NCI-H1092 treated with DMSO at 0.1 percent for 48 hours (cell line): ENCODE measurements at regions not wholly inside any gene's neighbourhood (a gene's known extent, or its start where the extent isn't known, plus 50 kb on each side); places are given as distances from the start of the nearest gene placed in this dataset.
A peak's percentile ranks its signal among the peaks of the same experiment; 100 is the strongest.
"Not testable (repeated sequence)": the region's sequence is repeated elsewhere in the genome, so short reads cannot be mapped to it uniquely, and the experiment has no call there.

ENCODE experiments used
- DNase-seq: peaks from one replicate; lab custom pipeline; 2025; lab: John Stamatoyannopoulos, UW

- DNase-seq, result no peak
Measured at GRCh38 chr4:135434936-135435335, 1233.3 kb upstream of the PABPC4L start.

GRCh38 chr4:135429528-135429927, 1227.9 kb upstream of the PABPC4L start:
- DNase-seq, result no peak

- DNase-seq, result peak; percentile 2
Measured at GRCh38 chr4:135418353-135418752, 1216.8 kb upstream of the PABPC4L start.

GRCh38 chr4:135412213-135412612, 1210.6 kb upstream of the PABPC4L start:
- no peak for DNase-seq

- no peak for DNase-seq
Measured at GRCh38 chr4:135411251-135411650, 1209.7 kb upstream of the PABPC4L start.

- not testable (repeated sequence) for DNase-seq
Measured at GRCh38 chr4:135409261-135409660, 1207.7 kb upstream of the PABPC4L start.

- DNase-seq, result no peak
Measured at GRCh38 chr4:135408109-135408508, 1206.5 kb upstream of the PABPC4L start.

GRCh38 chr4:135406597-135406996, 1205.0 kb upstream of the PABPC4L start:
- DNase-seq, result not testable (repeated sequence)

GRCh38 chr4:135385830-135386581, 1184.4 kb upstream of the PABPC4L start:
- DNase-seq, result no peak

GRCh38 chr4:135383356-135384288, 1182.0 kb upstream of the PABPC4L start:
- DNase-seq, result no peak

- DNase-seq, result no peak
Measured at GRCh38 chr4:135382280-135382959, 1180.8 kb upstream of the PABPC4L start.

GRCh38 chr4:135372131-135372530, 1170.5 kb upstream of the PABPC4L start:
- no peak for DNase-seq

- peak; percentile 0 for DNase-seq
Measured at GRCh38 chr4:135371137-135371536, 1169.5 kb upstream of the PABPC4L start.

- DNase-seq, result no peak
Measured at GRCh38 chr4:135368831-135369230, 1167.2 kb upstream of the PABPC4L start.

- no peak for DNase-seq
Measured at GRCh38 chr4:135365065-135365464, 1163.5 kb upstream of the PABPC4L start.

GRCh38 chr4:135359128-135359527, 1157.5 kb upstream of the PABPC4L start:
- no peak for DNase-seq

- no peak for DNase-seq
Measured at GRCh38 chr4:135357091-135357490, 1155.5 kb upstream of the PABPC4L start.

- DNase-seq, result no peak
Measured at GRCh38 chr4:135354876-135355275, 1153.3 kb upstream of the PABPC4L start.

GRCh38 chr4:135353008-135353407, 1151.4 kb upstream of the PABPC4L start:
- no peak for DNase-seq

GRCh38 chr4:135344492-135344891, 1142.9 kb upstream of the PABPC4L start:
- no peak for DNase-seq

GRCh38 chr4:135338181-135338580, 1136.6 kb upstream of the PABPC4L start:
- DNase-seq, result no peak

GRCh38 chr4:135325264-135325663, 1123.7 kb upstream of the PABPC4L start:
- DNase-seq, result no peak
